GM21423 (cell line): ENCODE measurements at regions not wholly inside any gene's neighbourhood (a gene's known extent, or its start where the extent isn't known, plus 50 kb on each side); places are given as distances from the start of the nearest gene placed in this dataset.
A peak's percentile ranks its signal among the peaks of the same experiment; 100 is the strongest.

ENCODE experiments used
- ATAC-seq: cut with Tn5 transposase; IDR thresholded peaks from one replicate; pipeline ENCODE4 v1.9.1; 2021; ENCODE audit warnings: mild to moderate bottlenecking, moderate library complexity; ENCODE audit not compliant: unreplicated experiment

DNA sequence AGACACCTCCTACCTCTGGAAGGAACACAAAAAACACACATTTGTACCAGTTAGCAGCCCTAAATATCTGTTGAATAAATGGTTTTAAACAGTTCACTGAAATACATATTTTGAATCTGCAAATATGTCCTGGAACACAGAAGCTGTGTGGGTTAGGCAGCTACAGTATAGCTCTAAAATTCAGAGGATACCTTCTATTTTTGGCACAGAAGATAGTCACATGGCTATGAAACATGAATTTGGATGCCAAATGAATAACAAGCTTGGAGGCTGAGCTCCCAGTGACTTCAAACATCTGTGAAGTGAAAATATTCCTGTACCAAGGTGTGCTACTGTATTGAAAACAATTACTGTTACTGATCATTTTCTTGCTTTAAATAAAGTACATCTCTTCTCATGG lies 391.5 kb upstream of the ADGRL2 start:
- no peak for ATAC-seq

DNA sequence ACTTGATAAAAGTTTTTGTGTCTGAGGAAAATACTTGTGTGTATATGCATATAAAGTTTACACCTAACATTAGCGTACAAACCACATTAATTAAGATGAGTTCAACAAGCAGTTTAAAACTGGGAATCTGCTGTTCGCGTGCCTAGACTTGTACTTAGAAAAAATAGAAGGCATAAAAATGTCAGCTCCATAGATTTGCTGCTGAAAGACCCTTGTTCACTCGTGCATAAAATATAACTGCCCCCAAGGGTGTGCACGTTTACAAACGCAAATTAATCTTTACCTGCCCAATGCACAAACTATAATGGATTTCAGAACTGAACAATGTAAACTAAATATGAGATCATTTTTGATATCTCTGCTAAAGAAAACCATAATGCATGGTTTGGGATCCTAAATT lies 392.3 kb upstream of the ADGRL2 start:
- no peak for ATAC-seq

DNA sequence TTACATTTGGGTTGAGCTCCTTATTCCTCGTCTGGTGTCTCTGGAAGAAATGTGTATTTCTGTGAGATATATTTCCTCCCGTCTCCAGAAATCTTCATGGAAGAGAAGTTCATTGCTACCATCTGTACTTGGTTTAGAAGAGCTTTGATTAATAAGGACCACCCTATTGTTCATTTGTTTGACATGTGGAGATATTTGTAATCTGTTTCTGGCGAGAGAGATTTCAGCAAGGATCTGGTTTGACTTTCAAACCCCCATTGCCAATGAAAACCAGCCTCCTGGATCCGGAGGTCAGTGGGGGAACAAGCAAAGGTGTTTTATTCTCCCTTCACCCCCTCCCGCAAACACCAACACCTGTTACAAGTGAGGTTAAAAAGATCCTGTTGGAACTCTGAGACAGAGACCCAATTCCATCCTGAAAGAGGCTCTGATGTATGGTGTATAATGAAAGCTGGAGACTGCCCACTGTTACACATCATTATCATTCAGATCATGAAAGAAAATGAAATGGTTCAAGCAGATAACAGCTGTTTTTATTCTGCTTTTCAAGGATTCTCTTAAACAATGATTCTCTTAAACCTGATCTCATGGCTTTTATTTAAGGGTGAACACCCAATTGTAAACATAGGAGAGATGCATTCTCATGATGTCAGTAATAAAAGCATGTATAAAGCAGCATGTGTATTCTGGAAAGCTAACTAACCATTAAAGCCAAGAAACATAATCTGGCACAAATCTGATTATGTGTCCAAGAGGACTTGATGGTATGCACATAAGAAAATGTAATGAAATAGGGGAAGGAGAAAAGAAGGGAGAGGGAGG lies 393.5 kb upstream of the ADGRL2 start:
- ATAC-seq: no peak

DNA sequence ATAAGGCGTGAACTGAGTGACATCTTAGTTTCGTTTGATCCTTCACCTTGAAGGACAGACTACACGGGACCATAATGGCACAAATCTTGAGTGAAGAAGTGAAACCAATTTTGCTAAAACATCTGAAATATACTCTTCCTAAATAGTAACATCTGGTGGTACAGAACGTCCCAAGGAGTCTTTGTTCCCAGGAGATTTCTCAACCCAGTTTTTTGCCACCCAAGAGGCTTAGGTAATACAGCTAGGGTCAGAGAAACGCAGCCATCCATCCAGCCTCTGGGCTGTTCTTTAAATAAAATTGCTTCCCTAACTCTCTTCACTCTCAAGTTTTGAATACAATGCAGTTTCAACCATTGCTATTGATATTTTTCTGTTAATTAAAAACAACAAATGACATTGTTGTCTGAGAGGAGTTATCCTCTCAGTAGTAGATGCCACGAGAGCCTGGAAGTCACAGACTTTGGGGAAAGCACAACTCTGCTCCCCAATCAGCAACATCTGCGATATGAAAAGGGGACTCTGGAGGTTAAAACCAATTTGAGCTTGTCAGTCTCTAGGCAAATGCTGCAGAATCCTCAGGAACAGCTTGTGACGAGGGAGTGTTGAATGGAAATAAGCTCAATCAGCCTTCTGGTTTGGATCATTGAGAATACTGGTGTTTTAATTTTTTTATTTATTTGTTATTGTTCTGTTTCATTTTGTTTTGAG lies 394.3 kb upstream of the ADGRL2 start:
- ATAC-seq: no peak

DNA sequence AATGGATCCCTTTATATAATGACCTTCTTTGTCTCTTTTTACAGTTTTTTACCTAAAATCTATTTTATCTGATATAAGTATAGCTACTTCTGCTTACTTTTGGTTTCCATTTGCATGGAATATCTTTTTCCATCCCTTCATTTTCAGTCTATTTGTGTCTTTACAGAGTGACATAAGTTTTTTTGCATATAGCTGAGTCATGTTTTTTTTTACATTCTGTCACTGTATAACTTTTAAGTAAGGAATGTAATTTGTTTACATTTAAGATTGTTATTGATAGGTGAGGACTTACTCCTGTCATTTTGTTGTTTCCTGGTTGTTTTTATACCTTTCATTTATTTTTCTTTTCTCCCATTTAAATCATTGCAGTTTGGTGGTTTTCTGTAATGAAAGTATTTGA lies 402.7 kb upstream of the ADGRL2 start:
- no peak for ATAC-seq

DNA sequence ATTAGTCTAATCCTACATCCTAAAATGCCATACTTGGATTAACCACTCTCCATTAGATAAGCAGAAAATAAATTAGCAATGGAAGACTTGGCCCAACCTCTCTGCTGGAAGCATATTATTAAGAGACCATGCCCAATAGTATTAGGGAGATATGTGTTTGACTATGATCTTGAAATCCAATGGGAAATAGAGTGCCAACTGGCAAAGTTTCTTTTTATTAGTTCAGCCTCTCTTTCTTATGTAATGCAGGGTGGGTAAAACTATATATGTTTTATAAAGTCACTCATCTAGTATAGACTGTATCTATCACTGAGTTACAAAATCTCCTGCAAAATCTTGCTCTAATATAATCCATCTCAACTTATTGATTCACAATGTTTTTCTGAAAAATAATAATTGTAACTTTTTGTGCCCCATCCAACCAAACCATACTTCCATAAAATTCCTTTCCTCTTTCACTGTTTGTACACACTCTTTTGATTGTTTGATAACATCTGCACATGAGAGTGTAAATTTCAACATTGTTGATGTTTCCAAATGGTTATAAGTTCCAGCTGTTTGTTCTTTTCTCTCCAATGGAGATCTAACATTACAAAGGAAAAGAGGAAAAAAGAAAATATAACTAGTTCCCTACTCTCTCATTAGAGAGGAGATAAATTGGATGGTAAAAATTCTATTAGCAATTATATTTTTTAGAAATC lies 408.1 kb upstream of the ADGRL2 start:
- ATAC-seq: no peak

DNA sequence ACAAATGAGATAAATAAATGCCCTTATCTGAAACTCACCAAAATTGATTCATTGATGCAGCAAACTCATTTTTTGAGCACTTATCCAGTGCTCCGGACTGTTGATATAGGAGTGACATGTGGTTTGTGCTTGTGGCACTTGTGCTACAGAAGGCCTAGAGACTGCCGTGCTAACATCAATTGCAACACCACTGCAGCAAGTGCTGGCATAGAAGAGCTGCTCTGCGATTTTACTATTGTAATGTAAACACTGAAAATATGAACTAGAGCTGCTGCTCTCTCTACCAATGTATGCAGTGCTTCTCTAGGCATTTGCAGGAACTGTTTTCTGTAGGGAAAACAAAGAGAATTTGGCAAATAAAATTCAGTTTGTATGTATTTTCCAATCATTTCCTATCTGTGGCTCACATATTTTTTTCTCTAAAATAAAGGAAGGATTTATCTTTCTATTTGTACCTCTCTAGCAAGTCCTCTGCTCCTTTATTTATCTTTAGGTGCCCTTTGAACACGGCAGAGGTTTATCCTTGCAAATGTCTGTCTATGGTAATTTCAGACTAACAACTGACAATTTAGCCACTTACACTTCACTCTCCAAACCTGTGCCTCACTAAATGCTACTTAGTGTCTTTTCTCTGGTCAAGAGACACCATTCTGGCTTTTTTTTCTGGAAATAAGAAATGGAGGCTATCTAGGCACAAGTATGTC lies 409.5 kb upstream of the ADGRL2 start:
- ATAC-seq: no peak

DNA sequence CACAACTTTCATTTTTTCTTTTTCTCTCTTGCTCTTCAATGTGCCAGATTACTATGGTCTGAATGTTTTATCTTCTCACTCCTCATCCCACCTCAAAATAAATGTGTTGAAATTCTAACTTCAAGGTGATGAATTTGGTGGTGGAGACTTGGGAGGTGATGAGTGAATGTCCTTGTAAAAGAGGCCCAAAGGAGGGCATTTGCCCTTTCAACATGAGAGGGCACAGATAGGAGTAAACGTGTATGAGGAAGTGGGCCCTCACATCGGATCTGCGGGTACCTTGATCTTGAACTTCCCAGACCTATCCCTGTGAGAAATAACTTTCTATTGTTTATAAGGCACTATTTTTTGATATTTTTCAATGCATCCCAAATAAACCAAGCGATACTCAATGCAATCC lies 412.3 kb upstream of the ADGRL2 start:
- ATAC-seq: no peak

DNA sequence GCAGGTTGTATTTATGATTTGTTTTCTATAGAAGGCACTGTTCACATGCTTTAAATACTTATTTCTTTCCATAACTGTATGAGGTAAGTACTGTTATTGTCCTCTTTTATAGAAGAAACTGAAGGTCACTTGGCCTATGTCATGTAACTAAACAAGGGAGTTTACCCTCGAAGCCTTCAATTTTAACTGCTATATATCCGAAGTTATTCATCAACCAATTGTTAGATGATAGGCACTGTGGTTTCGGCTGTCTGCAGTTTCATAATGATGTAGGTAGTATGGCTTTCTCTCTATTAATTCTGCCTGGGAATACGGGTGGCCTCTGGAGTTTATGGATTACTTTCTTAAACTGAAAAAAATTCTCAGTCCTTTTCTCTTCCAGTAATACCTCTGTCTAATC lies 413.3 kb upstream of the ADGRL2 start:
- peak; percentile 52 for ATAC-seq

DNA sequence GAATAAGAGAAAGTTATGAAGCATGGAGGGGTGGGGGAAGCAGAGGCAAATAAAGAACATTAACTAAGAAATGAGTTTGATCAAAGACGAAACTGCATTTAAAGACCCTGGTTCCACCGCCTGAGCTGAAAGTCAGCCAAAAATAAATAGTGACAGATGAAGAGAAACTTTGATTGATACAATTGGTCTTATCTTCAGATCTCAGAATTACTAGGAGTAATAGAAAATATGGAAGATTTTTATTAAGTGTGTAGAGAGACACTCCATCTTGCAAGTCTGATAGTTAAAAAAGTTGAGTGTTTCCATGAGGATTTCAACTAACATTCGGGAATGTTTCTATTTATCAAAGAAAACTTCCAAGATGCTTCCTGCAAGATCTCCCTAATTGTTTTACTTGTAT lies 418.2 kb upstream of the ADGRL2 start:
- ATAC-seq: no peak

DNA sequence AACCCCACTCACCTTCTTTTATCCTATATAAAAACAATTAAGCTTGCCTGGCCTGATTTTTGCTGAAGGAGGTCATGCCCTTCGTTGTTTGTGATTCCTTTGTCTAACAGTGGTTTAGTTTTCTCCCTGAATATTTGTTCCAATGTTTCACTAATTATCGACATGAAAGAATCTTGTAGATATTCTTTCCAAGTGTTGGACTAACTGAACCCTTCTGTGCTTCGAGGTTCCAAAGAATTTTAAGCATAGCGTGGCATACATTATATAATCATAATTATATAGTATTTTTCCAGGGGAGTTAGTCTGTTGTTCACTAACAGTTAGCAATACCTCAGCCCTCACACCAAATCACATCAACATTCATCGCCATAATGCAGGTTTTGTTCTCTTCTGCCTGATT lies 418.9 kb upstream of the ADGRL2 start:
- ATAC-seq: no peak

DNA sequence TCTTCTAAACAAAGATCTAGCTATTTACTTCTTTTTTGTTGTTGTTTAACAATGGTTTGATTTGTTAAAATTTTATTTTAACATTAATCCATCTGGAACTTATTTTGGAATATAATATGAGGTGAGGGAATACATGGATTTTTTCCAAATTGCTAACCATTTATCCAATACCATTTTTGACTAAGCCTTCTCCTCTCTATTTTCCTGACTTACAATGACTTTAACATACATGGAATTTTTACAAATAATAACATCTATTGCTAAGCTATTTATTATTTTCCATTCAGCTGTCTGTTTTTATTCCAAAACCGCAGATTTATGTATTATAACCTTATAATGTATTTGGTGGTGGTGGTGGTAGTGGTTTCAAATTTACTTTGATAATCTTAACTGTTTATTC lies 420.3 kb upstream of the ADGRL2 start:
- no peak for ATAC-seq

DNA sequence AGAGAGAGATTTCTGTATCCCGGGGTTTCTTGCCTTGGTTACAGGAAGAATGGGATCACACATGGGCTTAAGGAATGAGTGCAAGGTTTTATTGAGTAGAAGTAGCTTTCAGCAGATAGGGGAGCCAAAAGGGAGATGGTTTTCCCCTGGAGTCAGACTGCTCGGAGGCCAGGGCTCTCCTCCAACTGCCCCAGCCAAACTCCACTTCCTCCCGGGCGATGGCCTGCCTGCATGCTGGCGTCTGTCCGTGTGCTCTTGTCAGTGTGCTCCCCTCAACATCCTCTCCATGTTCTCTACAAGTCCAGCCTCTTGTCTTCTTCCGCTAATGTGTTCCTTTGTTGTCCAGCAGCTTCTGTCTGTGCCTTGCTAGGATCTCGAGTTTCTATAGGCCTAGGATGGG lies 421.3 kb upstream of the ADGRL2 start:
- ATAC-seq: no peak

DNA sequence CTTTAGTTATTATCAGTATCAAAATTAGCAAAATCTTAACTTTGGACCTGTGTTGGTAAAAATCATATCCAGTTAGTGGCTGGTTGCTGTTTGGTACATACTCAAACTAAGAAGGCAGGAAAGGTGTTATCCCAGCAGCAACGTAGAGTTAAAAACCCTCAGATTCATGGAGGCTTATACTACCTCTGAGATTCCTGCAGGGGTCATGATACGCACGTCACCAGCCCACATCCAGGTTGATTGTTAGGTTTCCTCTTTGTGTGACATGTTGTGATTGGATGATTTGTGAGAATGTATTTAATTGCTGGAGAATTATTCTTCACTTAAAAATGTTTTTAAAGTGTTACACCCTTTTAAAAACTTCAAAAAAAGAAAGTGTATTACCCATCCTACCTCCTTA lies 423.3 kb upstream of the ADGRL2 start:
- no peak for ATAC-seq

DNA sequence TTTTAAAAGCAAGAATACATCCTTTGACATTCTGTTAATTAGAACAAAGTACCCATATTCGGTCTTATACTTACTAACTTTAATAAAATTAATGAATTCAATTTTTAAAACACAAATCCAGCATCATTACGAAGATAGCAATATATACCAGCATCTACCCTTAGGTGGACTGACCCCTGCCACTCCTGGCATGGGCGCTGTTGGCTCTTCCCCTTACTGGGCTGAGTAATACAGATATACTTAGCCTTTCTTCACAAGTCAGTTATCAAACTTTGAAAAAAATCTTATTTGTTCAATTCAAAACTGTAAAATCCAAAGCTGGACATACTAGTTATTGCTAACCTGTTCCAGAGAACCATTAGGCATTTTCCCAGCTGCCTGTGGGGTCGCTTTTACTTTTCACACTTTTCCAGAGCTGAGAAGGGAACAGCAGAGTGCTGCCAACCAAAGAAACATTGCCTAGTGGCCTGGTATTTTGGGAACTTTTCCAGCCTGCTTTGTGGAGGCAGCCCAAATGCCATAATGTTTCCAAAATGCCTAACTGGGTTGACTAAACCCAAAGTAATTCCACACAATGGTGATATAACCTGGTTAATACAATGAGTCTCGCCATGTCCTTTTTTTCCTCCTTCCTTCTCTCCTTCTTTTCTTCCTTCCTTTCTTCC lies 424.7 kb upstream of the ADGRL2 start:
- no peak for ATAC-seq

DNA sequence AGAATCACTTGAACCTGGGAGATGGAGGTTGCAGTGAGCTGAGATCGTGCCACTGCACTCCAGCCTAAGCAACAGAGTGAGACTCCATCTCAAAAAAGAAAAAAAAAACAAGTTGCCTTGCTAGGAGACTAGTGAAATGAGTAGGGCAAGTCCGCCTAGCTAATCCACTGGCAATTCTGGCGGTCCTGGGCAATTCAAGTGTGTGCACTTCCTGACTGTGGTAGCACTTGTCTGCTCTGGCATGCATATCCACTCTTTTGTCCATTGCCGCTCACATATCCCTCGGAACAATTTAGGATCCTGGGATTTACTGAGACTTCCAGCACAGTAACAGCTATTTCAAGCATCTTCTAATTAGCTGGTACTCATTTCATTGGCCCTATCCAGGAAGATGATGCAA lies 426.3 kb upstream of the ADGRL2 start:
- no peak for ATAC-seq

DNA sequence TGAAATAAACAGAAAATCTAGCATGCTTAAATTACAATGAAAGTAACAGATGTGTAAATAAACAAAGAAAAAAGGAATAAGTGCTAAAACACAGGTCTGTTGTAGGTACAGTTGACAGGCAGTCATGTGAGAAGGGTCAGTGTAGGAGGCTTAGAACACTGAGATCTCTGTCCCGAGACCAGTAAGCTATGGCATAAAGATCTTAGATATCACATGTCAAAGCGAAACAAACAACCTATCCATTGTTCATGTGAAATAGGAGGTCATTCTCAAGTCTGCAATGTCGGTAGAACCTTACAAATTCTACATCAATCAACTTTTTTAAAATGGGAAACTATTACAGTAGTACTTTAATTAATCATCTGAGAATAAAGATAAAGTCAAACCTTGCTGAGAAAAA lies 428.9 kb upstream of the ADGRL2 start:
- ATAC-seq: no peak

DNA sequence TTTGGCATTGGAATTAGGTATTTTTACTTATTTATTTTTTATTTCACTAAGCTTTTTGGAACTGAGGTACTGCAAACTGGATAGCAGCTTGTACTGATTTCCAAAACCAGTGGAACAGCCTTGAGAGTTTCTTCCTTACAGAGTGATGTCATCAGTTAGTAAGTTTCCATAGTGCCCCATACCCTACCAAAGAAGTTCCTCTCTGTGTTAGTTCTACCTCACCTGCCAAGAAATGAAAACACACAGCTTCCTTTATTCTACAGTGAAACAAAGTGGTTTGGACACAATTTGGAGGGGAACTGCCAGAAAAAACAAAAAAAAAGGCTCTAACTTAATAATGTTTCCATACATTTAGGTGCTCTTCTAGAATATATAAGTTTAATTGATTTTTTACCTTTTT lies 430.9 kb upstream of the ADGRL2 start:
- no peak for ATAC-seq

DNA sequence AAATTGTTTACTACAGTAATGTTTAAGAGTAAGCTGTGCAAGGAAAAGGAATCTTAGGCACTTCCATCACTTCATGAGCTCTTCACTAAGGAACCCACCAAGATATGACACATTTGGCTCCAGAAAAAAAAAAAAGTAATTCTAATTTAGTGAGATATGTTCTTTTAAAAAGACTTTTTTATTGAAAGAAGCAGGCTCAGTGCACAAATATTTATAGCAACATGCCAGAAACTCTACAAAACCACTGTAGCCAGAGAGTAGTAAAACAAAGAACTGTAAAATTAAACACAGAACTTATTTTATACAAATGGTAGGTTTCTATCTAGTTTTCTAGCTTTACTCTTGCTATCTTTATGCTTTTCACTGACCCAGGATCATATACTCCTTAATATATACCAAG lies 434.6 kb upstream of the ADGRL2 start:
- no peak for ATAC-seq

DNA sequence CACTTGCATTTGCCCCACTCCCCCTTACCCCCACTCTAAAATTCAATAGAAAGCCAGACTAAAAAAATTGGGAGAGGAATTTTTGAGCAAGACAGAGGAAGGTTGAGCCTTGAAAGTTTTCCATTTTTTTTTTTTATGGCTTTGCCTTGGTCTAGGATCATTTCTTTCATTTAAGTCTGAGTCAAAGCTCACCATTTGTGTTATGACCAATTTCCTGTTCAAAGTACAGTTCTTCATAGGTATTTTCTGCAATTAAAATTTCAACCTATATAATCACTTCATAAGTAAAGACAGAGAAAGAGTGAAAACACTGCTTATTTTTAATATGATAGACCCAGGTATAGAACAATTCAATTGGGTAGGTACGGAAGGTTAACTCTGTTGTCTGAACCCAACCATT lies 436.6 kb upstream of the ADGRL2 start:
- no peak for ATAC-seq

DNA sequence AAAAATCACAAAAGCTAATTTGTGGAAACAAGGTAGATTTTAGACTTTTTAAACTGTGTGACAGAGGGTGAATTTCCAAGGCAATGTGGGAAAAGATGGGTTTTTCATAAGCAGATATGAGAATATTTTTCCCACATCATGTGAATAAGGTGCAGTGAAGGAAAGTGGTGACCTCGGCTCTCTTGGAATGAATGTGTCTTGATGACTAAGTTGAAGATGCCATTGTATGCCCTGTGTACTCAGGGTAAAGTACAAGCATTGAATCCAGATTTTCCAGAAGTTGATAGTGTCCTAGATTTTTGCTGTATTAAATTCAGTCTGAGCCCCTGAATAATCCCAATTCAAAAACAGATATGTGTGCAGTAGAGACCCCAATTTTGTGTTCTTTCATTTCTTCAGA lies 442.6 kb upstream of the ADGRL2 start:
- ATAC-seq: no peak
